HG03175 (cell line): ENCODE measurements at regions not wholly inside any gene's neighbourhood (a gene's known extent, or its start where the extent isn't known, plus 50 kb on each side); places are given as distances from the start of the nearest gene placed in this dataset.

ENCODE experiments used
- ATAC-seq: cut with Tn5 transposase; IDR thresholded peaks from one replicate; pipeline ENCODE4 v1.9.1; 2021; ENCODE audit warnings: mild to moderate bottlenecking, moderate library complexity; ENCODE audit not compliant: unreplicated experiment

- ATAC-seq: no peak
These were observed 124.3 kb upstream of the CACNA2D1 start for GRCh38 chr7:82567841-82568240.

GRCh38 chr7:82567356-82567755 lies 123.8 kb upstream of the CACNA2D1 start:
- ATAC-seq: no peak

DNA sequence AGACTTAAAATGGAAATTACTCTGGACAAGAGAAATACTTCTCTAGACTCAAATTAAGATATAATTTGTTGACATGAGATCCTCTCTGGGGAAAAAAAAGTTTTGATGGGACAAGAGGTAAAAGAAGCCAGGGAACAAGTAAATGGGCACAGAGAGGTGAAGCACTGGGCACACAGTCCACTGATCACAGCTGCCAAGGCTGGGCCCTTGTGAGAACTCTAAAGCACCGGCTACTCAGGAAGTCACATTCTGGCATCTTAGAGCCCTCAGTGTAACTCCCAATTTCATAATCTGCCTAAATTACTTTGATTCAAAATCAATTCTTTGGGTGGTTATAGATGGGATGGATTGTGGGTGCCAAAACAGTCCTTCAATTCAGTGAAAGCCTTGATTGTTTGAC lies 123.2 kb upstream of the CACNA2D1 start:
- ATAC-seq: no peak

DNA sequence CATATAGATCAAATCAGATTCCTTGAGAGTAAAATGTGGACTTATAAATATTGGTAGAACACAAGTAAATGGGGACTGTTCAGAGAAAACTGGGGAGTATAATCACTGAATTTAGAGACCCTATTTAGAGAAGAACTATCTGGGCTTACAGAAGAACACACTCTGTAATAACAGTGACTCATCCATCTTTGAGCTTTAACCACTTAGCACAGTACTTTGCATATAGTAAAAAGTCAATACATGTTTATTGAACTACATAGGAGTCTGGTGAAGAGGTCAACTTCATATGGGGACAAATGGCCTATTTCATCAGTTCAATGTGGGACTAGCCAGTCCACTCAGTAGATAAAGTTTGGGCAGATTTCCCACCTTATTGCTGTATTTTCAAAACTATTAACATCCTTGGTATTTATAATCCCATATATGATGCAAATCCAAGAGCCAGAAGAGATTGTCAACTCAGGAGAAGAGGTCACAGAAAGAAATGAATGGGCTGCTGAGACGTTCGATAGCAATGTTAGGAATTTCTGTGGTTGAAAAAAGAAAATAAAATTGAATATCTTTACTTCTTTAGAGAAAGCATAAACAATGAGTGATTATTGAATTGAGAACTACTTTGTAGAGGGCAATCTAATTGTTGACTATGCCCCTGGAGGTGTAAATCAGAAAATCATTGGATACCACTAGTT lies 119.3 kb upstream of the CACNA2D1 start:
- no peak for ATAC-seq

DNA sequence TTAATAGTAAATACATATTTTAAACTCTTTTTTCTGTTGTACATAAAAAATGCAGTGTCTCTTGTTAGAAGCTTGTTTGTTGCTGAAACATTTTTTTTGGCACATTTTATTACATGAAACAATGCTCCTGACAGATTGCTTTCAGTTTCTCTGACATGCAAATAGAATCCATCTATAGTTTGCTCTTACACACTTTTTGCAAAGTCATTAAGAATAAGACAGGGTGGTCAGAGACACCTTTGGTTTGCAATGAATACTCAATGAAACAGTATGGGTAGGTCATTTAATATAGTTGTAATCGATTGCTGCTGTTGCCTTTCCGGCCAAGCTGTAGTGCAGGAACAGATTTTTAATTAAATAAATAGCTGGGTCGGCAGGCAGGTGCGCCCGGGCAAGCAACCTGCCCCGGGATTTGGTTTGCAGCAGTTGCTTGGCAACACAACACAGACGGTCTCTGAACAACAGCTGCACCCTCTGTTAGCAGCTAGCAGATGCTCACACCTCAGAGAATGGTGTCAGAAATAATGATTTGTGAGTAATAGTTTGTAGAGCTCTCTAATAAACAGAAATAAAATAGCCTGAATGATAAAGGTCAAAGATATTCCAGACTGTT lies 115.7 kb upstream of the CACNA2D1 start:
- ATAC-seq: peak; percentile 75

- ATAC-seq: no peak
These were observed 106.2 kb upstream of the CACNA2D1 start for GRCh38 chr7:82549616-82550285.

- ATAC-seq: no peak
These were observed 104.6 kb upstream of the CACNA2D1 start for GRCh38 chr7:82548141-82548688.

GRCh38 chr7:82542665-82543064 lies 99.1 kb upstream of the CACNA2D1 start:
- no peak for ATAC-seq

GRCh38 chr7:82539969-82540368 lies 96.4 kb upstream of the CACNA2D1 start:
- ATAC-seq: no peak

DNA sequence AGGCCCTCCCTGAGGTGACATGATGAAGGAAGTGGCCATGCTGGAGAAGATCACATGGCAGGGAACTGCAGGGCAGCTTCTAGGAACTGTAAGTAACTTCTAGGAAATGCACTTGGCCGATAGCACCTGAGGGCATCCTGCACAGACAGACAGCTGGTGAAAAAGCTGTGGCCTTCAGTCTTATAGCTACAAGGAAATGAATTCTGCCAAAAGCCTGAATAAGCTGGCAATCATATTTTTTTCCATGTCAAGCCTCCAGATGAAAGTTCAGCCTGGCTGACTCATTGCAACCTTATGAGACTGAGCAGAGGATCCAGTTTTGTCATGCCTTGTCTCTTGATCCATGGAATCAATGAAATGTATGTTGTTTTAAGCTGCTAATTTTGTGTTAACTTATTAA lies 91.1 kb upstream of the CACNA2D1 start:
- no peak for ATAC-seq

GRCh38 chr7:82530361-82530760 lies 86.8 kb upstream of the CACNA2D1 start:
- ATAC-seq: no peak

DNA sequence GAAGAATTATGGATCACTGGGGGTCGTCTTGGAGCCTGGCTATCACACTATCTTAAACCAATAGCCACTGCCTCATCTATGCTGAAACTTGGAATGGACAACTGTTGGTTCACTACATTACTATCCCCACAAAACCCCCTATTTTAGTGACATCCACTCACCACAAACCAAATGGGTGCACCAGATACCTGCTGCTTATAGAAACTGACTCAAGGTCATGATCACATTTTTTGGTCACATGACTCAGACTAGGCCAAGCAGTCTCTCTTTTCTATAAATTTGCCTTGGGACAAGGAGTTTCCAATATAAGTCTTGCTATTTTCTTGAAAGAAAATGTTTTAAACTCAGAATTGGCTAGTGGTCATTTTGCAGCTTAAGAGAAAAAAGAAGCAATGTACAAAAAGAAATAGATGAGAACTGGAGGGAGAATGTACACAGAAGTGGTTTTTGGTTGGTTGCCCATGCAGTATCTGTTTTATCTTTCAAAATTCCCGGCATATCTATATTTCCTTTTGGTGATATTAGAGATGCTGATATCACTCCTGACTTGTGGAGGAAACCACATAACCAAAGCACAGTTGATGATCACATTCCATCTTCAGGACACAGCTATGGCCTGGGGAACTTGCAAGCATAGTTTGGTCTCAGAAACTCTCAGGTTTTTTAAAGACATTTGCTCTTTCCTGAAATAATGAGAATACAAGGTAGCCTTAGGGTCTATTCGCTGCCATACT lies 85.2 kb upstream of the CACNA2D1 start:
- no peak for ATAC-seq

DNA sequence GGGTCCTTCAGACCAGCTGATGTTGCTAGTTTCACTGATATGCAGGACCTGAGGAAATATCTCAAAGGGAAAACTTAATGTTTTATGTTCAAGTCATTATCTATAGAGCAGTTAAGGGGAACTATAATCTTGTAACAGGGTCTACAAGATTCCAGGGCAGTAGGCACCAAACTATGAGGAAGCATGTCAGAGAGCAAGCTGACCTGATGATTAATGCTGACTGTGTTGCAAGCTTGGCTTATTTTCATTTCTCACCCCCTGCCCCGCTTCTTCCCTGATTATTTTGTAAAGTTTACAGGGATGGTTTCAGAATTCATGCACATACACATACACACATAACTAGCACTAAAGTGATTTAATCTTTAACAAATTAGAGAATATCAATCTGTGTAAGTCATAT lies 84.3 kb upstream of the CACNA2D1 start:
- ATAC-seq: no peak

- no peak for ATAC-seq
These were observed 78.4 kb upstream of the CACNA2D1 start for GRCh38 chr7:82521906-82522445.

GRCh38 chr7:82517050-82517449 lies 73.5 kb upstream of the CACNA2D1 start:
- ATAC-seq: no peak

- ATAC-seq: no peak
These were observed 68.0 kb upstream of the CACNA2D1 start for GRCh38 chr7:82511542-82511941.

DNA sequence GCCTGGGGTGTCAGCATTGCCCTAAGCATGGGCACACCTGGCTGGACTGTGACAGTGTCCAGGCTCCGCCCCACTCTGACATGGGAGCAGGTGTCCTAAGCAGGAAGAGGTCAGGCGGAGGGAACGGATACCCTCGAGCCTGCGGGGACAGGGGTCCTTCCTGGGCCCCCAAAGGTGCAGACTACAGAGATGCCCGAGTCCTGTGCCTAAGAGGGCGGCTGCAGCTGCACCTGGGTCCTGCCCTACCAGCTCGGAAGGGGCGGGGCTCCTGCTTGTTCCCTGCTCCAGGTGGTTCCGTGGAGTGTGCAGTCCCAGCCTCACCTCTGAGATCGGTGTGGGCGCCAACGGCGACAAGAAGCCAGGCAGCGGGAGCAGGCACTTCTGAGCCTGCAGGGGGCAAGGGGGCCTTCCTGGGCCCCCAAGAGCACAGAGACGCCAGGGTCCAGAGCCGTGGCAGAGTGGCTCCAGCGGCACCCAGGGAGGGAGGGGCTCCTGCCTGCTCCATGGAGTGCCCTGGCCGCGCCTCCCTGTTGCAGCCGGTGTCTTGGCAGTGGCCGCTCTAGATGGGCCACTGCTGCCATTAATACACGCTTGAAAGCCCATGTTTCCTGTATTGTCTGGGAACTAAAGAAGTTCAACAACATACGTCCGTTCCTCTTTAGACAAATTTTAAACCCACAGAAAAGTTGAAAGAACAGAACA lies 64.5 kb upstream of the CACNA2D1 start:
- no peak for ATAC-seq

GRCh38 chr7:82507365-82507975 lies 63.9 kb upstream of the CACNA2D1 start:
- ATAC-seq: no peak

GRCh38 chr7:82506702-82507101 lies 63.1 kb upstream of the CACNA2D1 start:
- ATAC-seq: no peak

DNA sequence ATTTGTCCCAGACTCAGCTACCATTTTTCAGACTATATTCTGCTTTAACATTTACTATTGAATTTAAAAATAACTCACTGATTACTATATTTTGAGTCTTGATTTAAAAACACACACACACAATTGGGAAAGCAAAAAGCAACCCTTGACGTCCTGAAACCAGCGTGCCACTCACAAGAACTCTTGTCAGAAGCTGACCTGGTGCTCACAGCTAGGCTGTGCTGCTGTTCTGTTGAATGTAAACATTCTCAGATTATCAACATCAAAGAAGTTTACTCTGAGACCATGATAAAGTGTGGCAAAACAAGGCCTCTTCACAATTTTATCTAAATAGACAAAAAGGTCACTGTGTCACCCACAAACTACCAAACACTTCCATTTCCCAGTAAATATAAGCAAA lies 62.6 kb upstream of the CACNA2D1 start:
- no peak for ATAC-seq
